AG10803 (cell line): ENCODE measurements at regions not wholly inside any gene's neighbourhood (a gene's known extent, or its start where the extent isn't known, plus 50 kb on each side); places are given as distances from the start of the nearest gene placed in this dataset.
A peak's percentile ranks its signal among the peaks of the same experiment; 100 is the strongest.

ENCODE experiments used
- DNase-seq: peaks from one replicate; pipeline ENCODE4 v3.0.0; 2010; ENCODE audit warnings: low read depth
- H3K4me3 ChIP-seq: 2 replicates; pipeline ENCODE4 v1.5.1; 2011; ENCODE audit warnings: mild to moderate bottlenecking, low read length, control low read depth
- TF ChIP-seq, protein P1 (sequence below): conservative IDR thresholded peaks from 2 replicates; pipeline ENCODE4 v1.5.1; 2011; ENCODE audit warnings: mild to moderate bottlenecking, low read length, control low read depth, inconsistent platforms

DNA sequence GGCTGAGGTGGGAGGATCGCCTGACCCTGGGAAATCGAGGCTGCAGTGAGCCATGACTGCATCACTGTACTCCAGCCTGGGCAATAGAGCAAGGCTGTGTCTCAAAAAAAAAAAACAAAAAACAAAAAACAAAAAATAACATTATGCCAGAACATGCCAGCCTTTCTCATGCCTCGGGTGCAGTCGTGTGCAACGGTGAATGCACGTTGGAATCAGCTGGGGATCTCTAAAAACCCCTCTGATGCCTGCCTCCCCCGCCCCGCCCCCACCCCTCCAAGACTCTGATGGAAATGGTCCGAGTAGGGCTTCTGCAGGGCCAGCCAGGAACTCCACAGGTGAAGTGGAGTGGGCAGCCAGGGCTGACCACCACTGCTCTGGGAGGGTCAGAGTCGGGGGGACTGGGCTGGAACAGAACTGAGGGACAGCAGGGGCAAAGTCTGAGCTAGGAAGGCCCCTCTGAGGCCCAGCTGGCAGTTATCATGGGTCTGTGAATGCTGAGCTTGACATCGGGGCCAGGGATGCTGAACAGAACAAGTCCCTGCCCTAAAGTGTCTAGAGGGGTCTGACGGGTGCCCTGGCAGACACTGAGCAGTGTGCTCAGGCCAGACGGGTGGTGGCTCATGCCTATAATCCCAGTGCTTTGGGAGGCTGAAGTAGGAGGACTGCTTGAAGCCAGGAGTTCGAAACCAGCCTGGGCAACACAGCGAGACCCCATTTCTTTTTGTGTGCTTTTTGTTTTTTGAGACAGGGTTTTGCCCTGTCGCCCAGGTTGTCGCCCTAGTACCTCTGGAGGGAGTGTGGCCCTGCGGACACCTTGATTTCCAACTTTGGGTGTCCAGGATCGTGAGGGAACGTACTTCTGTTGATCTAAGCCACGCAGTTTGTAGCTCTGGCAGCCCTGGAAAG lies 193.4 kb upstream of the GSE1 start:
- no peak for DNase-seq
- no peak overlapping the region for H3K4me3 ChIP-seq
- TF ChIP-seq, protein P1, sequence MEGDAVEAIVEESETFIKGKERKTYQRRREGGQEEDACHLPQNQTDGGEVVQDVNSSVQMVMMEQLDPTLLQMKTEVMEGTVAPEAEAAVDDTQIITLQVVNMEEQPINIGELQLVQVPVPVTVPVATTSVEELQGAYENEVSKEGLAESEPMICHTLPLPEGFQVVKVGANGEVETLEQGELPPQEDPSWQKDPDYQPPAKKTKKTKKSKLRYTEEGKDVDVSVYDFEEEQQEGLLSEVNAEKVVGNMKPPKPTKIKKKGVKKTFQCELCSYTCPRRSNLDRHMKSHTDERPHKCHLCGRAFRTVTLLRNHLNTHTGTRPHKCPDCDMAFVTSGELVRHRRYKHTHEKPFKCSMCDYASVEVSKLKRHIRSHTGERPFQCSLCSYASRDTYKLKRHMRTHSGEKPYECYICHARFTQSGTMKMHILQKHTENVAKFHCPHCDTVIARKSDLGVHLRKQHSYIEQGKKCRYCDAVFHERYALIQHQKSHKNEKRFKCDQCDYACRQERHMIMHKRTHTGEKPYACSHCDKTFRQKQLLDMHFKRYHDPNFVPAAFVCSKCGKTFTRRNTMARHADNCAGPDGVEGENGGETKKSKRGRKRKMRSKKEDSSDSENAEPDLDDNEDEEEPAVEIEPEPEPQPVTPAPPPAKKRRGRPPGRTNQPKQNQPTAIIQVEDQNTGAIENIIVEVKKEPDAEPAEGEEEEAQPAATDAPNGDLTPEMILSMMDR = no peak

DNA sequence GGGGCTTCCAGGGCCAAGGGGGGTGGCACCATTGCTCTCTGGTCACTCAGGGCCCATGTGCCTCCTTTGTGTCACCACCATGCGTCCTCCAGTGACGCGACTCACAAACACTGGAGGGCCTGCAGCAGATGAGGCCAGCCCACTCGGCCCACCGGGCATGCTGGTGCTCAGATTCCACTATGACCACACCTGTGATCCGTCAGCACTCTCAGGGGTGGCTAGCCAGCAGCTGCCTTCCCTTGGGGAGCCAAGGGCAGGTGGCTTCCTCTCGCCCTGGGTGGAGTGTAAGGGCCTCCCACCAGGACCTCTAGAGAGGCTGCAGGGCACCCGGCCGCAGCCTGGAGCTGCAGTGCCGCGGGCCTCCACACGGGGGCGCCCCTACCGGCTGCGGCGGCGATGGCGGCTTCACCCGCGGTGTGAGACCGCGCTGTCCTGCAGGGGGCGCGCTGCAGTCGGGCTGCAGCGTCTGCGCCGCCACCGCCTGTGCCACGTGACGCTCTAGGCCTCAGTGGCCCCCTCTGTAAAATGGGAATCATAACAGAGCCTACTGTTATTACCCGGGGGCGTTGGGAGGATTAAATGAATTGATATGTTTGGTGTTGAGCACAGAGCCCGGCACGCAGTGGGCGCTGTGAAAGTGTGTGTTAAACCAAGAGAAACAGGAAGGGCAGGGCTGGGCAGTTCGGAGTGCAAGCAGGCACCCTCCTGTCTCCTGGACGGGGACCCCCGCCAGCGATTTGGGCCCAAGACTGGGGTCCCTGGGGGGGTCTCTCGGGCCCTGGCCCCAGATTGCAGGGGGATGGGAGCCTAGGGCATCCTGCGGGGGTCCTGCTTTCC lies 192.4 kb upstream of the GSE1 start:
- peak; percentile 25 for DNase-seq

DNA sequence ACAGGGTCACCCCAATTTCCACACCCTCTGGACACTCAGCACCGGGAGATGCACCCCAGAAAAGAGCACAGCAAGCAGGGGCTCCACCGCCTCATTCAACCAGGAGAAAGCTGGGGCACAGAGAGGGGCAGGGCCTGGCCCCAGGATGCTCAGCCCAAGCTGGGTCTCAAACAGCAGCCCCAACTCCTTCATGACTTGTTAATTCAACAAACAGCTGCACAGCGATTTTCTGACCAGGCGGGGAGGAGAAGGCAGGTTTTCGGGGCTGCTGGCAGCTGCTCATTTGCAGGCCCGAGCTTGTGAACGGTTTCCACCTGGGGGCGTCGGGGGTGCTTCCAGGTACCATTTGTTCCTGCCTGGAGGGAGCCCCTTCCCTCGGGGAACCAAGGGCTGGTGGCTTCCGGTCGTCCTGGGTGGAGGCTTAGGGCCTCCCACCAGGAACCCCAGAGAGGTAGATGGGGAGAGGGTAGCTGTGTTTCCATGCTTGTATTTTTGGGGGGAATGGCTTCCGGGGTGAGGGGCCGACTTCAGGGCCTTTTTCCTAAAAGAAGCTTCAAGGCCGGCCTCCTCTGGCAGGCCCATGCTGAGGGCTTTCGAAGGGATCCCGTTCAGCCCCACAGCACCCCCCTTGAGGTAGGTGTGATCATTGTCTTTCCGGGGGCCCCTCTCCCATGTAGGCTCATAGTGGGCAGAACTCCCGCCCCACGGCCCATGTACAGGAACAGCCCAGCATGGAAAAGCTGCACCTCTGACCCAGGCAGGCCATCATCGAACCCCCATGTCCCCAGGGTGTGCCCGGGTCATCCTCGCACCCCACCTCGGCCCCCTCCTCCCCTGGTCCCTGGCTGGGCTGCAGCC lies 191.6 kb upstream of the GSE1 start:
- no peak for DNase-seq
- TF ChIP-seq, protein P1 = no peak
- no peak overlapping the region for H3K4me3 ChIP-seq

More for the DNA sequence above, 192.4 kb upstream of the GSE1 start:
- TF ChIP-seq, protein P1 = peak; percentile 60
- H3K4me3 ChIP-seq = no peak overlapping the region

- no peak overlapping the region for H3K4me3 ChIP-seq
- no peak for DNase-seq
- TF ChIP-seq, protein P1 = no peak
Measured at GRCh38 chr16:85422196-85422631, 190.9 kb upstream of the GSE1 start.

- no peak overlapping the region for H3K4me3 ChIP-seq
- TF ChIP-seq, protein P1 = no peak
- no peak for DNase-seq
Measured at GRCh38 chr16:85422632-85423550, 190.2 kb upstream of the GSE1 start.

GRCh38 chr16:85423631-85424030 lies 189.5 kb upstream of the GSE1 start:
- no peak for DNase-seq
- TF ChIP-seq, protein P1 = no peak
- no peak overlapping the region for H3K4me3 ChIP-seq
